GM19463 (cell line): ENCODE measurements at regions not wholly inside any gene's neighbourhood (a gene's known extent, or its start where the extent isn't known, plus 50 kb on each side); places are given as distances from the start of the nearest gene placed in this dataset.
"Not testable (repeated sequence)": the region's sequence is repeated elsewhere in the genome, so short reads cannot be mapped to it uniquely, and the experiment has no call there.

Experiments
- ATAC-seq: cut with Tn5 transposase; IDR thresholded peaks from one replicate; pipeline ENCODE4 v1.9.1; 2021; ENCODE audit warnings: mild to moderate bottlenecking, moderate library complexity; ENCODE audit not compliant: unreplicated experiment

GRCh38 chrX:108896349-108896748 is 160.0 kb upstream of the IRS4 start:
- ATAC-seq = not testable (repeated sequence)

GRCh38 chrX:108892501-108892900 is 156.1 kb upstream of the IRS4 start:
- no peak for ATAC-seq

DNA sequence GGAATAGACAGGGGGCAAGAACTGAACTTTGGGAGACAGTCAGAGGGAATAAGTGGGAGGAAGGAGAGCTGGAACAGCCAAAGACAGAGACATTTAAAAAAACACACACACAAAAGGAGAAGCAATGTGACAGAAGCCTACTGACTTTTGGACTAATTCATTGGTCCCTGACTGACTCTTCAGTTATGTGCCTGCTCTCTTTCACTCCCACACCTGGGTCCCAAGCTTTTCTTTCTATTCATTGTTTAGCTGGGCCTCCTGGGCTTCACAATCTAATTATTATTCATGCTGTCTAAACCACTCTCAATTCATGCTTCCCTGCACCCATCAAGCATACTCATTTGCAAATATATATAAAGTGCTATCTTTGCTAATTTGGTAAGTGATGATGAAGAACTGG is 139.2 kb upstream of the IRS4 start:
- no peak for ATAC-seq

GRCh38 chrX:108843039-108843438 is 106.7 kb upstream of the IRS4 start:
- ATAC-seq = not testable (repeated sequence)

DNA sequence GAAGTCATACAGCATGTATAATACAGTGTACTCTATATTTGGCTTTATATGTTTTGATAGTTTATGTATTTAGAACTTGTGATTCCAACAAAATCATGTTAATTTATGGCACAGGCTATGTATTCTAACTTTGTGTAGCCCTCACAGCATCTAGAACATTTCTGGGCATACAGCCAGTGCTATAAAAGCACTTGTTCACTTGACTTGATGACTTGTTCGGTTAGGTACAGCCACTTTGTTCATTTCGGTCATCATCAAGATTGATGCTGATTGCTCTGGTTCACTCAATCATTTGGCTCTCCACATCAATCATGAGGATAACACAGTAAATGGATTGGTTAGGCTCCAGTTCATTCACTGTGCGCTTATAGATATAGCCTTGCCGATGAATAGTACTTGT is 97.6 kb upstream of the IRS4 start:
- ATAC-seq = no peak

- ATAC-seq = no peak
Observed at GRCh38 chrX:108811891-108812290, 75.5 kb upstream of the IRS4 start.

- no peak for ATAC-seq
Observed at GRCh38 chrX:108795240-108795639, 58.9 kb upstream of the IRS4 start.
